Smooth muscle cell (in vitro differentiated cells): ENCODE measurements at regions not wholly inside any gene's neighbourhood (a gene's known extent, or its start where the extent isn't known, plus 50 kb on each side); places are given as distances from the start of the nearest gene placed in this dataset.
"Not testable (repeated sequence)": the region's sequence is repeated elsewhere in the genome, so short reads cannot be mapped to it uniquely, and the experiment has no call there.

Experiments used
- DNase-seq: peaks from one replicate; lab custom pipeline; 2025; ENCODE audit not compliant: unreplicated experiment; lab: John Stamatoyannopoulos, UW
- H2AFZ ChIP-seq: fragments of 200-600 bp; sonication (generic); 2 replicates; pipeline ENCODE4 v1.6.0; 2016; ENCODE audit warnings: antibody characterized with exemption, low read depth, mild to moderate bottlenecking
- H3F3A ChIP-seq: fragments of 200-600 bp; sonication (generic); 2 replicates; pipeline ENCODE4 v1.6.0; 2017; ENCODE audit warnings: antibody characterized with exemption, low read depth
- H3K27ac ChIP-seq: fragments of 200-600 bp; sonication (generic); 2 replicates; pipeline ENCODE4 v1.5.1; 2016; ENCODE audit warnings: low read depth, mild to moderate bottlenecking
- H3K27me3 ChIP-seq: fragments of 200-600 bp; sonication (generic); 2 replicates; pipeline ENCODE4 v1.6.1; 2016; ENCODE audit warnings: low read depth, mild to moderate bottlenecking
- H3K36me3 ChIP-seq: fragments of 200-600 bp; sonication (generic); 2 replicates; pipeline ENCODE4 v1.5.1; 2016; ENCODE audit warnings: low read depth
- H3K4me1 ChIP-seq: fragments of 200-600 bp; sonication (generic); 2 replicates; pipeline ENCODE4 v1.5.1; 2016; ENCODE audit warnings: low read depth
- H3K4me2 ChIP-seq: fragments of 200-600 bp; sonication (generic); 2 replicates; pipeline ENCODE4 v1.6.0; 2016; ENCODE audit warnings: mild to moderate bottlenecking
- H3K4me3 ChIP-seq: fragments of 200-600 bp; sonication (generic); 2 replicates; pipeline ENCODE4 v1.5.1; 2016; ENCODE audit warnings: mild to moderate bottlenecking
- H3K79me2 ChIP-seq: fragments of 200-600 bp; sonication (generic); 2 replicates; pipeline ENCODE4 v1.6.0; 2016; ENCODE audit warnings: low read depth, mild to moderate bottlenecking
- H3K9ac ChIP-seq: fragments of 200-600 bp; sonication (generic); 2 replicates; pipeline ENCODE4 v1.6.0; 2016; ENCODE audit warnings: low read depth
- H3K9me3 ChIP-seq: fragments of 200-600 bp; sonication (generic); replicated peaks from 2 replicates; pipeline ENCODE4 v1.5.1; 2016; ENCODE audit warnings: low read depth
- H4K20me1 ChIP-seq: fragments of 200-600 bp; sonication (generic); 2 replicates; pipeline ENCODE4 v1.6.0; 2016; ENCODE audit warnings: low read depth
- WGBS: methylation state at CpG from one replicate; pipeline ENCODE4 v1.1.7; 2016; ENCODE audit warnings: low lambda C conversion rate; 5-methylcytosine and 5-hydroxymethylcytosine counted together
- TF ChIP-seq, protein P1 (sequence below): fragments of 200-600 bp; sonication (generic); IDR thresholded peaks from 2 replicates; pipeline ENCODE4 v1.5.1; 2017; ENCODE audit warnings: borderline replicate concordance, mild to moderate bottlenecking, antibody characterized with exemption; ENCODE audit not compliant: insufficient read depth, poor library complexity, severe bottlenecking

DNA sequence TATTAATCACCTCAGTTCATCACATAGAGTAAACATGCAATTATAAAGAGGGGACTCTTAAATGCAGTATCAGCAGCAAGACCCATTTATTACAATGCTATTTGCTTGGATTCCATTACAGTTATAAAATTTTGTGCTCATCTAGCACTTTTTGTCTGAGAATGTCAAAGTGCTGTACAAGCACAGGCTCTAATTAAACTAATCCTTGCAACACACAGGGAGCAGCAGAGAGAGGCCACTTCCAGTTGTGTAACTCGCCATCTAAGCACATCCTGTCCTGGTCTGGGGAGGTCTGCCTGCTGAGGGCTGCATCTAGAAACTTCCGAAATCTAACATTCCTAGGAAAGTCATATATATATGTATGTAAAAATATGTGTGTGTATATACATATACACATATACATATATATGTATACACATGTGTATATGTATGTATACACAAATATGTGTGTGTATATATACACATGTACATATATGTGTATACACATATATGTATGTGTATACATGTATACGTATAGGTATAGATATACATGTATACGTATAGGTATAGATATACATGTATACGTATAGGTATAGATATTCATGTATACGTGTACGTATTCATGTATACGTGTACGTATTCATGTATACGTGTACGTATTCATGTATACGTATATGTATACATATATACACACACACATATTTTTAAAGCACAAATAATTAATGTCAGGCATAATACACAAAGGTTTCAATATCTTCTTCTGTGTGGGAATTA is 136.4 kb upstream of the JARID2 start:
- Histone ChIP-seq H3K27ac (no peak overlapping the region), H3K9me3 (no peaks in the 10 kb centered on the region), H3K4me2 (no peak overlapping the region), H3F3A (no peaks in the 10 kb centered on the region), H4K20me1 (no peaks in the 10 kb centered on the region), H3K9ac (no peak overlapping the region), H2AFZ (no peak overlapping the region), H3K4me3 (no peak overlapping the region), H3K36me3 (no peaks in the 10 kb centered on the region), H3K27me3 (no peaks in the 10 kb centered on the region), H3K79me2 (no peaks in the 10 kb centered on the region), H3K4me1 (no peaks in the 10 kb centered on the region)
- no peak for DNase-seq
- TF ChIP-seq, protein P1, sequence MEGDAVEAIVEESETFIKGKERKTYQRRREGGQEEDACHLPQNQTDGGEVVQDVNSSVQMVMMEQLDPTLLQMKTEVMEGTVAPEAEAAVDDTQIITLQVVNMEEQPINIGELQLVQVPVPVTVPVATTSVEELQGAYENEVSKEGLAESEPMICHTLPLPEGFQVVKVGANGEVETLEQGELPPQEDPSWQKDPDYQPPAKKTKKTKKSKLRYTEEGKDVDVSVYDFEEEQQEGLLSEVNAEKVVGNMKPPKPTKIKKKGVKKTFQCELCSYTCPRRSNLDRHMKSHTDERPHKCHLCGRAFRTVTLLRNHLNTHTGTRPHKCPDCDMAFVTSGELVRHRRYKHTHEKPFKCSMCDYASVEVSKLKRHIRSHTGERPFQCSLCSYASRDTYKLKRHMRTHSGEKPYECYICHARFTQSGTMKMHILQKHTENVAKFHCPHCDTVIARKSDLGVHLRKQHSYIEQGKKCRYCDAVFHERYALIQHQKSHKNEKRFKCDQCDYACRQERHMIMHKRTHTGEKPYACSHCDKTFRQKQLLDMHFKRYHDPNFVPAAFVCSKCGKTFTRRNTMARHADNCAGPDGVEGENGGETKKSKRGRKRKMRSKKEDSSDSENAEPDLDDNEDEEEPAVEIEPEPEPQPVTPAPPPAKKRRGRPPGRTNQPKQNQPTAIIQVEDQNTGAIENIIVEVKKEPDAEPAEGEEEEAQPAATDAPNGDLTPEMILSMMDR, result no peak
- 83% methylated on average over 12 of the region's 12 CpGs for WGBS

DNA sequence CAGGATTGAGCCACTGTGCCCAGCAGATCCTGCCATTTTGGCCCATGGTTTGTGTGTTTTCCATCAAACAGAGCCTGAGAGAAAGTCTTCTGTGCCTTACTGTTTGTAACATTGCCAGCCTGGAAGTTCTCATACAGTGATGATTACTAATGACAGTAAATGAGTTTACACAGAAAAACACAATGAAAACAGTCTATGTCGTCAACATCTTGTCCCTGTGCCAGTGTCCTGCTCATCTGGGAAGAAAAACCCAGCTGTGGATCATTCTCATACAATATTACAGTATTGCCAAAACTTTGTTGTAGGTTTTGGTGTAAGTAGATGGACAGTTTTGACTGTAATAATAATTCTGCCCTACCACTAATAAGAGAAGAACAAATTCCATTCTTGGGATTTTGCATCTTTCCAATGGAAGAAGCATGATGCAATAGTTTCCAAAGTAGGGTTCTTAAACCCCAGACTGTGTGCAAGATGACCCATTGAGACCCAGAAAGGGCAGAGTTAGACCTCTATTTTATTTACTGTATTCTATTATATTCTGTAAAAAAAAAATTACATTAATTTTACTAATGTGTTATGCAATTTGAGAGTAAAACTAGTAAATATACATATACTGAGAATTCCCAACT is 135.0 kb upstream of the JARID2 start:
- H3K9me3 ChIP-seq, result no peaks in the 10 kb centered on the region
- no peak overlapping the region for H3K27ac ChIP-seq
- TF ChIP-seq, protein P1, result no peak
- H3K4me3 ChIP-seq, result no peak overlapping the region
- no peaks in the 10 kb centered on the region for H3K79me2 ChIP-seq
- no peak overlapping the region for H3K4me2 ChIP-seq
- H3K9ac ChIP-seq, result no peak overlapping the region
- H4K20me1 ChIP-seq, result no peaks in the 10 kb centered on the region
- peak overlapping the region; percentile 37 for H2AFZ ChIP-seq
- no peaks in the 10 kb centered on the region for H3K27me3 ChIP-seq
- H3F3A ChIP-seq, result no peaks in the 10 kb centered on the region
- DNase-seq, result no peak
- H3K4me1 ChIP-seq, result no peaks in the 10 kb centered on the region
- 38% methylated on average over 1 of the region's 1 CpG for WGBS
- H3K36me3 ChIP-seq, result no peaks in the 10 kb centered on the region

DNA sequence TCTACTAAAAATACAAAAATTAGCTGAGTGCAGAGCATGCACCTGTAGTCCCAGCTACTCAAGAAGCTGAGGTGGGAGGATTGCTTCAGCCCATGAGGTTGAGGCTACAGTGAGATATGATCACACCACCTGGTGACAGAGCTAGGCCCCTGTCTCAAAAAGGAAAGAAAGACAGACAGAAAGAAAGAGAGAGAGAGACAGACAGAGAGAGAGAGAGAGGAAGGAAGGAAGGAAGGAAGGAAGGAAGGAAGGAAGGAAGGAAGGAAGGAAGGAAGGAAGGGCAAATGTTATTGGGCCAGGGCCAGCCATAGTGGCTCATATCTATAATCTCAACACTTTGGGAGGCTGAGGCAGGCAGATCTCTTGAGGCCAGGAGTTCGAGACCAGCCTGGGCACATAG is 134.3 kb upstream of the JARID2 start:
- H3K27me3 ChIP-seq, H3K79me2 ChIP-seq, H3K4me1 ChIP-seq, H3K27ac ChIP-seq, H3K36me3 ChIP-seq, H3K4me2 ChIP-seq, H2AFZ ChIP-seq, H3K4me3 ChIP-seq, H3K9ac ChIP-seq, DNase-seq, H3K9me3 ChIP-seq, H3F3A ChIP-seq, H4K20me1 ChIP-seq: not testable (repeated sequence)
- 89% methylated on average over 1 of the region's 1 CpG for WGBS

DNA sequence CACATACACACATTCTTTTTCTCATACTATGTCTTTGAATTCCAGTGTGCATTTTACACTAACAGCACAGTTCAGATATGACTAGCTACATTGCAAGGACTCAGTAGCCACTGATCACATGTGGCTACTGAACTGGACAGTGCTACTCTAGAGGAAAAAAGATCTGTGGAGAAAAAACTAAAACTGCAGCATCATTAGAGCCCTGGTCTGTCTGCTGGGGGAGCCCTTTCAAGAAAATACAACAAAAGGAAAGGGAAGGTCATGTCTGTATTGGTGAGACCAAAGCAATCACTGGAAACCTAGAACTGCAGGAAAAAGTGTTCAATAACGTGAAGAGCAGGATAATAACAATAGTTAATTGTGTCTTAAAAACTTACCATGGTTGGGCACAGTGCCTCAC is 132.3 kb upstream of the JARID2 start:
- WGBS, result 68% methylated on average over 1 of the region's 1 CpG

More for the DNA sequence above, 132.3 kb upstream of the JARID2 start:
- H3K4me2 ChIP-seq, result no peak overlapping the region
- H3K36me3 ChIP-seq, result no peaks in the 10 kb centered on the region
- H3K4me1 ChIP-seq, result no peaks in the 10 kb centered on the region
- H3K4me3 ChIP-seq, result no peak overlapping the region
- TF ChIP-seq, protein P1, result no peak
- no peak overlapping the region for H2AFZ ChIP-seq
- H3K27ac ChIP-seq, result no peak overlapping the region
- no peaks in the 10 kb centered on the region for H3K27me3 ChIP-seq
- no peaks in the 10 kb centered on the region for H3K9me3 ChIP-seq
- DNase-seq, result no peak
- no peaks in the 10 kb centered on the region for H4K20me1 ChIP-seq
- H3F3A ChIP-seq, result no peaks in the 10 kb centered on the region
- no peak overlapping the region for H3K9ac ChIP-seq
- H3K79me2 ChIP-seq, result no peaks in the 10 kb centered on the region
